HFFc6 (cell line): ENCODE measurements at regions not wholly inside any gene's neighbourhood (a gene's known extent, or its start where the extent isn't known, plus 50 kb on each side); places are given as distances from the start of the nearest gene placed in this dataset.

ENCODE experiments used
- DNase-seq: peaks from one replicate; pipeline ENCODE4 v3.0.0-alpha.2; 2018
- H3K27ac Mint-ChIP-seq: 2 replicates; pipeline ENCODE4 v1.8.0; 2020; ENCODE audit warnings: mild to moderate bottlenecking, mixed read lengths
- H3K27me3 Mint-ChIP-seq: 2 replicates; pipeline ENCODE4 v1.8.0; 2021; ENCODE audit warnings: mild to moderate bottlenecking, moderate library complexity, mixed read lengths; ENCODE audit not compliant: insufficient read depth
- H3K36me3 Mint-ChIP-seq: 2 replicates; pipeline ENCODE4 v1.8.0; 2021; ENCODE audit warnings: low read depth, mixed read lengths
- H3K4me1 Mint-ChIP-seq: 2 replicates; pipeline ENCODE4 v1.8.0; 2020; ENCODE audit warnings: low read depth, mixed read lengths
- H3K4me3 Mint-ChIP-seq: 2 replicates; pipeline ENCODE4 v1.8.0; 2020; ENCODE audit warnings: mild to moderate bottlenecking, moderate library complexity, mixed read lengths
- H3K9me3 Mint-ChIP-seq: 2 replicates; pipeline ENCODE4 v1.8.0; 2020; ENCODE audit warnings: mild to moderate bottlenecking, mixed read lengths
- TF ChIP-seq, protein P1 (sequence below): fragments of 200-600 bp; sonication (generic); IDR thresholded peaks from 2 replicates; pipeline ENCODE4 v1.5.0; 2021; ENCODE audit warnings: antibody characterized with exemption, mild to moderate bottlenecking

DNA sequence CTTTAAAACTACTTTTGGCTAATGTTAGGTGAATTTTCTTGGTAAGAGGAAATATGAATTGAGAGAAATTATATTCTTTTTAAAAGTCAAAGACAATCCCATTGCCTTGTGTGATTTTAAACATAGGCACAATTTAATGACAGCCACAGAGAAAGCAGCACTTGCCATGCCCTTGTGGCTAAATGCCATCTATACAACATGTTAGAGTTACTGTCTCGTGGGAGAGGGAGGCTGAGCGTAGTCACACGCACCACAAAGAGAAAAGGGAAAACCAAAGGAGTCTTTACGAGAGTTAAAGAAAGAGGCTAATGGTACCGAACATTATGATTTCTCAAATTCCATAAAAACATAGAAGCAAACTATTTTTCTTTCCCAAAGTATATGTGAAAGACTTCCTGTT, 537.9 kb downstream of the PTPRC start:
- Mint-ChIP-seq H3K36me3 (no peaks in the 10 kb centered on the region), H3K27ac (no peak overlapping the region), H3K9me3 (no peaks in the 10 kb centered on the region), H3K4me3 (no peak overlapping the region), H3K27me3 (no peaks in the 10 kb centered on the region; the same call in none of the 2 replicates), H3K4me1 (peaks cover 6% of the 10 kb centered on the region; the same call in 1 of the 2 replicates)
- DNase-seq: no peak
- TF ChIP-seq, protein P1, sequence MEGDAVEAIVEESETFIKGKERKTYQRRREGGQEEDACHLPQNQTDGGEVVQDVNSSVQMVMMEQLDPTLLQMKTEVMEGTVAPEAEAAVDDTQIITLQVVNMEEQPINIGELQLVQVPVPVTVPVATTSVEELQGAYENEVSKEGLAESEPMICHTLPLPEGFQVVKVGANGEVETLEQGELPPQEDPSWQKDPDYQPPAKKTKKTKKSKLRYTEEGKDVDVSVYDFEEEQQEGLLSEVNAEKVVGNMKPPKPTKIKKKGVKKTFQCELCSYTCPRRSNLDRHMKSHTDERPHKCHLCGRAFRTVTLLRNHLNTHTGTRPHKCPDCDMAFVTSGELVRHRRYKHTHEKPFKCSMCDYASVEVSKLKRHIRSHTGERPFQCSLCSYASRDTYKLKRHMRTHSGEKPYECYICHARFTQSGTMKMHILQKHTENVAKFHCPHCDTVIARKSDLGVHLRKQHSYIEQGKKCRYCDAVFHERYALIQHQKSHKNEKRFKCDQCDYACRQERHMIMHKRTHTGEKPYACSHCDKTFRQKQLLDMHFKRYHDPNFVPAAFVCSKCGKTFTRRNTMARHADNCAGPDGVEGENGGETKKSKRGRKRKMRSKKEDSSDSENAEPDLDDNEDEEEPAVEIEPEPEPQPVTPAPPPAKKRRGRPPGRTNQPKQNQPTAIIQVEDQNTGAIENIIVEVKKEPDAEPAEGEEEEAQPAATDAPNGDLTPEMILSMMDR: no peak

DNA sequence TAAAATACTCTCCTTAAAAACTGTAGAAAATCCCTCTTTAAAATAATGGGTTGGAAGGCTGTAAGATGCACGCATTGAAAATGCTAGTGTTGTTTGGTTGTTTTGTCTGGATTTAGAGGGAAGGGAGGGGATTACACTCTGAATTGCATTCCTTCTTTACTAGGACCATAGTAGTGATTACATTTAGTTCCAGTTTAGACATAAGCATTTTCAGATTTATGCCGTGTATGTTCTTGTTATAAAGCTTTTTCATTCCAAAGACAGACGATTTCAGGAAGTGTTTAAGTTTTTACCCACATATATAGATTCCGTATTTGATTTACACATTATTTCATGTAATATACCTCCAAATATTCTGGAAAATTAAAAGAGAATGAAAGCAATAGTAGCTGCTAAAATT, 538.4 kb downstream of the PTPRC start:
- DNase-seq: no peak
- Mint-ChIP-seq H3K4me3 (no peak overlapping the region), H3K27ac (no peak overlapping the region), H3K36me3 (no peaks in the 10 kb centered on the region), H3K27me3 (no peaks in the 10 kb centered on the region; the same call in 1 of the 2 replicates), H3K9me3 (no peaks in the 10 kb centered on the region), H3K4me1 (peaks cover 6% of the 10 kb centered on the region; the same call in 1 of the 2 replicates)
- TF ChIP-seq, protein P1: no peak

DNA sequence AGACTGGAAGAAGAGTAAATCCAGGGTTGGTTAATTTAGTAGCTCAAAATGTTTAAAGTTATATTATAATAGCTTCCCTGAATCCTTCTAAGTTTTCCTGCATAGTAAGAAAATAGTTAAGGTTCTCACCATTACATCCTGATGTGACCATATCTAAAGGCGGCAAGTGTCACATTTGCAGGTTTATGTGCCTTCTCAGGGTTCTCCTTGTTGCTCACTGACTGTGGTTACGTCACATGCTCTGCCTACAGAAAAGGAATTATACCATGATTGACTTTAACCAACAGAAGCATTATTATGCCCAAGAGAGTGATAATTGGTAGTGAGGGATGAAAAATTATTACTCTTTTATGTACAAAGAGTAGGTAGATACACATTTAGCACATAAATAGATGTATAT, 539.8 kb downstream of the PTPRC start:
- Mint-ChIP-seq H3K27me3 (no peaks in the 10 kb centered on the region; the same call in 1 of the 2 replicates), H3K4me3 (no peak overlapping the region), H3K9me3 (no peaks in the 10 kb centered on the region), H3K4me1 (peaks cover under 1% of the 10 kb centered on the region; the same call in 1 of the 2 replicates), H3K36me3 (no peaks in the 10 kb centered on the region), H3K27ac (no peak overlapping the region)
- no peak for DNase-seq
- TF ChIP-seq, protein P1: no peak

DNA sequence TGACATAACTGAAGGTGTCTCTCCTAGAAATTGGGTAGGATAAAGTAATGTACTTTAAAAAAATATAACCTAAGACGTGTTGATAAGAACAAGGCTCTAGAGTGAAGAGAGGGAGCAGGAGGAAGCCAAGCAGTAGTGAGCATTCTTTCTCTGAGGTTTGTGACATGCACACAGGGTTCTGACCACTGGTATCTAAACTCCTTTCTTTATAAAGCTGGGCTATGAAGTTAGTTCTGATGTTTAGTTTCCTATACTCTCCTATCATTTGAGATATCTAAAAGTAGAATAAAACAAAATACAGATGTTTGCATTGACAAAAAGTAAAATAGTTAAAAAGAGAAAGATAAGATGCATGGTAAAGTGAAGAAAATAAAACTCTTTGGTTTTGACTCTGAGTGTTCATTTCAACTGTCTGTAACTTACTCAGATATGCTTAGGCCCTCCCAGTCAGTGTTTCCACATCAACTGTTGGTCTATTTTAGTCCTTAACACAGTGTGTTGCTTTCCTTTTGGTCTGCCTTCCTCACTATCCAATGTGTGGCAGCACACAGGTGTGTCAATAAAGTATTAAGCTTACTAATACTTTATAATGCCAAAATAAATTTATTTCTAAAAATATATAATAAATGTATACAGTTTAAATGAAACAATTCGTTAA, 543.5 kb downstream of the PTPRC start:
- H3K9me3 Mint-ChIP-seq: no peaks in the 10 kb centered on the region
- no peaks in the 10 kb centered on the region for H3K4me1 Mint-ChIP-seq
- H3K36me3 Mint-ChIP-seq: no peaks in the 10 kb centered on the region
- DNase-seq: no peak
- H3K4me3 Mint-ChIP-seq: no peak overlapping the region
- H3K27me3 Mint-ChIP-seq: no peaks in the 10 kb centered on the region
- TF ChIP-seq, protein P1: no peak
- H3K27ac Mint-ChIP-seq: no peak overlapping the region

DNA sequence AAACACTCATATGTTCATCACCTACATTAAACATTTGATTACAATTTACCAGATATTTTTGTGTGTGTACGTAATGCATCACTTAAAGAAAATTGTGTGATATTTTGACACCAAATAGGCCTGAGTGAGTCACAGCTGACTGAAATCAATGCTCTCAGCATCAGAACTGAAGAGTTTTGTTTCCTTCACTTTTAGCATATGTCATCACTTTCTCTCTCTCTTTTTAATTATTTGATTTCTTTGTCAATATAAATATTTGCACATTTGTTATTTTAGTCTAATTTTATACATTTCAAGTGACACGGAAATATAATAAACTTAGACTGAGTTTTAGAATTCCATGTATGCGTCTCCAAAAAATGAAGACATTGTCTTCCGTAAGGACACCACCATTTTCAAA, 545.3 kb downstream of the PTPRC start:
- DNase-seq: no peak
- H3K27ac Mint-ChIP-seq: no peak overlapping the region
- no peaks in the 10 kb centered on the region for H3K36me3 Mint-ChIP-seq
- H3K27me3 Mint-ChIP-seq: no peaks in the 10 kb centered on the region
- no peaks in the 10 kb centered on the region for H3K4me1 Mint-ChIP-seq
- H3K9me3 Mint-ChIP-seq: no peaks in the 10 kb centered on the region
- H3K4me3 Mint-ChIP-seq: no peak overlapping the region
- TF ChIP-seq, protein P1: no peak
